GM18868 (cell line): ENCODE measurements at regions not wholly inside any gene's neighbourhood (a gene's known extent, or its start where the extent isn't known, plus 50 kb on each side); places are given as distances from the start of the nearest gene placed in this dataset.
"Not testable (repeated sequence)": the region's sequence is repeated elsewhere in the genome, so short reads cannot be mapped to it uniquely, and the experiment has no call there.

Source experiments
- ATAC-seq: cut with Tn5 transposase; IDR thresholded peaks from one replicate; pipeline ENCODE4 v1.9.1; 2021; ENCODE audit warnings: mild to moderate bottlenecking, moderate library complexity; ENCODE audit not compliant: unreplicated experiment

GRCh38 chr4:117135634-117136354 is 50.4 kb upstream of the TRAM1L1 start:
- no peak for ATAC-seq

- ATAC-seq, result peak; percentile 50
These were observed 51.8 kb upstream of the TRAM1L1 start for GRCh38 chr4:117137145-117137544.

GRCh38 chr4:117138732-117139131 is 53.4 kb upstream of the TRAM1L1 start:
- not testable (repeated sequence) for ATAC-seq

GRCh38 chr4:117154251-117154650 is 68.9 kb upstream of the TRAM1L1 start:
- no peak for ATAC-seq

GRCh38 chr4:117156806-117157205 is 71.4 kb upstream of the TRAM1L1 start:
- no peak for ATAC-seq

GRCh38 chr4:117157360-117157759 is 72.0 kb upstream of the TRAM1L1 start:
- no peak for ATAC-seq

GRCh38 chr4:117162976-117163375 is 77.6 kb upstream of the TRAM1L1 start:
- no peak for ATAC-seq

- peak; percentile 58 for ATAC-seq
These were observed 79.0 kb upstream of the TRAM1L1 start for GRCh38 chr4:117164338-117164737.

GRCh38 chr4:117175369-117175768 is 90.0 kb upstream of the TRAM1L1 start:
- ATAC-seq, result not testable (repeated sequence)

- ATAC-seq, result no peak
These were observed 117.9 kb upstream of the TRAM1L1 start for GRCh38 chr4:117203231-117203630.

- ATAC-seq, result no peak
These were observed 125.2 kb upstream of the TRAM1L1 start for GRCh38 chr4:117210551-117210950.

- no peak for ATAC-seq
These were observed 138.9 kb upstream of the TRAM1L1 start for GRCh38 chr4:117224256-117224655.

GRCh38 chr4:117225471-117225870 is 140.1 kb upstream of the TRAM1L1 start:
- ATAC-seq, result no peak

GRCh38 chr4:117227925-117228324 is 142.5 kb upstream of the TRAM1L1 start:
- ATAC-seq, result no peak

GRCh38 chr4:117239434-117239833 is 154.1 kb upstream of the TRAM1L1 start:
- no peak for ATAC-seq

- ATAC-seq, result peak; percentile 98
These were observed 164.0 kb upstream of the TRAM1L1 start for GRCh38 chr4:117249333-117249732.

GRCh38 chr4:117264072-117264471 is 178.7 kb upstream of the TRAM1L1 start:
- no peak for ATAC-seq

GRCh38 chr4:117267317-117267716 is 181.9 kb upstream of the TRAM1L1 start:
- no peak for ATAC-seq

- no peak for ATAC-seq
These were observed 199.4 kb upstream of the TRAM1L1 start for GRCh38 chr4:117284736-117285135.

GRCh38 chr4:117293784-117294183 is 208.4 kb upstream of the TRAM1L1 start:
- no peak for ATAC-seq

- no peak for ATAC-seq
These were observed 216.8 kb upstream of the TRAM1L1 start for GRCh38 chr4:117302226-117302625.

- ATAC-seq, result no peak
These were observed 225.8 kb upstream of the TRAM1L1 start for GRCh38 chr4:117311215-117311614.

GRCh38 chr4:117311989-117312388 is 226.6 kb upstream of the TRAM1L1 start:
- no peak for ATAC-seq
